M059J (cell line): ENCODE measurements at regions not wholly inside any gene's neighbourhood (a gene's known extent, or its start where the extent isn't known, plus 50 kb on each side); places are given as distances from the start of the nearest gene placed in this dataset.

ENCODE experiments used
- DNase-seq: peaks from one replicate; pipeline ENCODE4 v3.0.0-alpha.2; 2012; ENCODE audit warnings: low read depth

DNA sequence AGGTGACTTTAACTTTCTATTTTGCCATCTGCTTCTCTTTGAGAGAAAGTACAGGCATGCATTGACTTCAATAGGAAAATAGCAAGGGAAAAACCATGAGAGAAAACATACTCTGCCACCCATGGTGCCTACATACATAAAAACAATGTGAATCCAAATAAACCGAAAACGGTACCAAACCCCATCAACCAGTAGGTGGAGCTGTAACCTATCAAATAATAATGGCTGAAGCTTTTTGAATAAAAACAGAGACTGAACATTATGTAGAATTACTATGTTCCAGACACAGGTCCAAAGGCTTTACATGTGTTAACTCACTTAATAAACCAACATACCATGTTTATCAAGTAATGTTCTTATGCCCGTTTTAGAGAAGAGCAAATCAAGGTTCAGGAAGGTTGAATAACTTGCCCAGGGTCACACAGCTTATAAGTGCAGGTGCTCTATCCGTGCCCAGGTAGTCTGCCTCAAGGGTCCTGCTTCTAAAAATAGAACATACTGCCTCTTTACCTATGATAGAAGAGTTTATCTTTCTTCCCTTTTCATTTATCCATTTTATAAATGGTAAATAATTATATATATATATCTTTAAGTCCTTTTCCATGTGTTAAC, 293.9 kb upstream of the SYT4 start:
- peak; percentile 59 for DNase-seq

DNA sequence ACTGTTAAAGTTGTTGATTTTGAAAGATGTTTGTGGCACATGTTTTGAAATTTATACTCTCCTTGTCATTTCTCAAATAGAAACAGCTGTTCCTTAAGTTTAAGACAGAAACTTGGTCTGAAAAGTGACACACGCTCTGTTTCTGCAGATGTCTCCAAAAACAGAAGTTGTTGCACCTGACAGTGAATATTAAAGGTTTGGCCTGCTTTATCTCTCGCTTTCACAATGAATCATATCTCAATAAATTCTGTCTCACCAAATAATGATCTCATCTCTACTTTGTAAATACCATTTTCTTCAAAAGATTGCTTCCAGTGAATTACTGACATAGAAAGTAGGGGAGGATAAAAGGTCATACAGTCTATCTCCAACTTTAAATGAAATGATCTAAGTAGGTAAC, 294.9 kb upstream of the SYT4 start:
- no peak for DNase-seq

DNA sequence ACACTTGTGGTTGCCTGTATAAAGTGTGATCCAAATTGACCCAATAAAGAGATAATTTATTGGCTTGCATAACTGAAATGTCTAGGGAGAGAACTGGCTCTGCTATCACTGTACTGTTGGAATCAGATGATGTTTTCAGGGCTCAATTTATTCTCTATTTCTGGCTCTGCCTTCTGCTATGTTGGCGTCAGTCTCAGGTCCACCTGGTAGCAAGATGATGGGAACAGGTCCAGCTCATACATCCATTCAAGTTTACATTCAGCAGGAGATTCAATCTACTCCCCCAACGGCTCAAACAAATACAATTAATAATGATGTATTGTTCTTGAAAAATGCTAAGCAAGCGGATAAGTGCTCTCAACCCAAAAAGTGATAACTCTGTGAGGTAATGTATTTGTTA, 297.7 kb upstream of the SYT4 start:
- DNase-seq: no peak

DNA sequence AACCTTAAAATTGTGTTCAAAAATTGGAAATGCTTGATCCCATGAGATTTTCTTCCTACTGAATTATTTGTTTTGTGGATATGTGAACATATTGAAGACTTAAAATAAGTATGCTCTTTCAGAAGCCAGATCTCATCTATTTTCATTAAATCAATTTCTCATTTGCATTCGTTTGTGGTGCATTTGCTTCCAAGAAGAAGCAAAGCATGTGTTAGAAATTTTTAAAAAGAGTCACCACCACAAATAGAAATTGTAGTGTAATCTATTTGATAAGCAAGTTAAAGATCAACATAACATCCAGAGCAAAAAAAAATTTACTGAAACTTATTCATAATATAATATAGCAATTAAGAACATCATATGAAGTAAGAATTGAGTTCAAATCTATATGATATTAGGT, 300.9 kb upstream of the SYT4 start:
- DNase-seq: no peak

DNA sequence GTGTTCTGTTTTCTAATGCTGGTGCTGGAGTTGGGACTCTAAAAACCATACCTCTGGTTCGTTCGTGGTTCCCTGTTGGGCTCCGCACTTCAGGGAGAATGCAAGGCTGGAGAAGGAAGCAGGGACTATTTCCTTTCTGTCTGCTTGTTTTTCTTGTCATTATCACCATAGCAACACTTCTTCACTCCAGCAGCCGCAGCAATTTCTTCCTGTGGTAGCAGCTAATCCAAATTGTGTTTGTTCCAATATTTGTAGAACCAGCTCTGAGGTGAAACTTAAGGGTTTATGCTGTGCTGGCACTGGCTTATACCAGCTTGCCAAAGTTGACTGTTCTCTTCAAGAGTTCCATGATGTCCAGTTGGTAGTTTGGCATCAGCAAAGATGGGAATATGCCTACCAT, 301.4 kb upstream of the SYT4 start:
- peak; percentile 24 for DNase-seq

DNA sequence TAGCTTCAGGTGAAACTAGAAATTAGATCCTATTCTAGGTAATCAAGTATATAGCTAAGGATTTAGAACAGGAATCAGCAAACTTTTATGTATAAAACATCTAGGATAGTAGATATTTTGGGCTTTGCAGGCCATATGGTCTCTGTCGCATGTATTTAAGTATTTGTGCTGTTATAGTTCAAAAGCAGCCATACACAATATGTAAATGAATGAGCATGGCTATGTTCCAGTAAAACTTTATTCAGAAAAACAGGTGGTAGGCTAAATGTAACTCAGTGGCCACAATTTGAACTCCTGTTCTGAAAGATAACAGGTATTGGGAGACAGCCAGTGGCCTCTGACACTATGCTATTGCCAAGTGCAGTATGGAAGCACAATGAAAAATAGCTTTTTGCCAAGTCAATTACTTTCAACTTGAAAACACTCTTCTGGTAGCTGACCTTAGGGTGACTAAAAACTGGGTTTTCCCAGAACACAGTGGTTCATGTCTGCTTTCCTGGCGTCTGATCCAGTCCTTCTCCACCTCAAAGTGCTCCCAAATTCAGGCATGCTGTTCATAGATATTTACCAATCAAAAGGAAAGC, 304.7 kb upstream of the SYT4 start:
- no peak for DNase-seq

DNA sequence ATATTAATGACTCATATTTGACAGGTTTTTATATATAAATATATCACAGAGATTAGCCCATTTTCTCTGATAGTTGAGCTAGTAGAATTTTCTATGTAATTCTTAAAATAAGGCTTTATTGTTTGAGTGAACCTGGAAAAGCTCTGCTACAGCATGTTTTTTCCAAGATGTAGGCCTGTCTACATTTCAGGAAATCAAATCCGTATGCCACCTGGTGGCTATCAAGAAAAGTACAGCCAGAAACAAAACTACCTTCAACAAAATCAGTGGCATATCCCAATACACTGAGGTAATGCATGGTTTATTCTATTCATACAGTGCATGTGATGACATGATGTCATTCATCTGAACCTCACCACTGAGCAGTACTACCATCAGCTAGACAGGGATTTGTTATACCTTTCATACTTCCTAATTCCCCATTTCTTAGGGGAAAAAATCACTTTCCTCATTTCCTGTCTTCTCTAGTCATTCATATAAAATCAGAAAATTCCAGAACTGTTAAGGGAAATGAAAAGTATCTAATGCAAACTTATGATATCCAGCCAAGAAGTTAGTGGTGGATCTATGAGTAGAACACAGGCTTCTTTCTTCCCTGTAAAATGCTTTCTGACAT, 310.4 kb upstream of the SYT4 start:
- peak; percentile 45 for DNase-seq

DNA sequence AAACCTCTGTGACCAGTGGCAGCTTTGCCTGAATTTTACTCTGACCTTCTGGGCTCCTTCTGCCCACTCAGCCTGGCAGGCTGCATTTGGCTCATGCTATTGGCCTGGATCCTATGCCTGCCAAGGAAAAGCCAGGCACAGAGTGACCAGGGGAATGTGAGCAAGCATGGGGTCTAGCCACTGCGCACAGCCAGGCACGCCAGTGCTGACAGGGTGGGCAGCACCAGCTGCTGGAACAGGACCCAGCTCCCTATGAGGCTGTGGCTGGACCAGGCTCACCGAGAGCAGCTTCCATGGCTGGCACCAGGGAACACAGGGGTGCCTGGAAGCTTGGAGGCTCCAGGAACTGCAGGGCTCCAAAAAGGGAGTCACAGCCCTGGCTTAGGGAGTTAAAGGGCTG, 311.5 kb upstream of the SYT4 start:
- no peak for DNase-seq

DNA sequence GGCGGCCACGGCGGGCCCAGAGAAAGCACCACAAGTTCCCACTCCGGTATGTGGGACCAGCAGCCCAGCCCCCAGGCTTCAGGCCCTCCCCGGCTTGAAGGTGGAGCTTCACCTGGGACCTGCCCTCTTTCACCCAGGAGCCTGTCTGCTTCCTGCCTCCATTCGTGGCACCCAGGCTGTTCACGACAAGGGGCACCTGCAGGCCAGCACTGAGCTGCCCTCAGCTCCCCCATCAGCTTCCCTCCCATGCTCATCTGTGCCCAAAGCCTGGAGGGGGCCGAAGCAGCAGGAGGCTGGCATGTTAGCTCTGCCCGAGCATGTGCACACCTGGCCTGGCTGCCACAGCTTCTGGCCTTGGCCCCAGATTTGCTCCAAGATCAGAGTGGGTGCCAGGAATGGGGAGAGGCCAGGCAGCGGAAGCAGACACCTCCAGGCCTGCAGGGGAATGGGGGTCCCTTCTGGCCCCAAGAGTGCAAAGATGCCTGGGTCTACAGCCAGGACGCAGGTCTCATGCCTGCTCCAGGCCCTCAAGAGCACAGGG, 312.4 kb upstream of the SYT4 start:
- DNase-seq: no peak

DNA sequence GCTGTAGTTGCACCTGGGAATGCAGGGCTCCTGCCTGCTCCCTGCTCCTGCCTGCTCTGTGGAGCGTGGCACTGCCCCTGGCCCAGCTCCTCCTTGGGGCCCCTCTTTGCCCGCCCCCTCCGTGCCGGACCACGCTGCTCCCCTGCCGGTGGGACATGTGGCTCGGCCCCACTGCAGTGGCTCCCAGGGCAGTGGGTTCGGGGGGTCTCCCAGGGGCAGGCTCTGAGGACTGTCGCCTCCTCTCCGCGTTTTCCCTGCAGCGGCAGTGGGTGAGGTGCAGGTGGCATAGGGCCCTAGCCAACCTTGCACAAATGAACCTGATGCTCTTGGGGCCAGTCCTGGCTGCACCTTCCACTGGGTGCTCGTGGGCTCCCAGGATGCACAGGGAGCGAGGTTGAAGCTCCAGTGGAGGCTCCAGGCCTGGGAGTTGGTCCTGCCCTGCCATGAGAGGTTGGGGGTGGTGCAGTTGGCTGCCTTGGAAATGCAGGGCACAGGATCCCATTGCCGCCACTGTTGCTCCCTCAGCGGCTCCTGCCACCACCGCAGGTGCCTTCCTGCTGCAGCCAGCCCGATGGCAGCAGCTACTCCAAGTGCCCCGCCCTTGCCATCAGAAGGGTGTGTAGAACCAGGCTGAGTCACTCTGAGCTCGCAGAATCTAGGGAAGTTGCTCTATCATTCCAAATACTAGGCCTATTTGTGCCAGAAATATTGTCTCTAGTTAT, 313.1 kb upstream of the SYT4 start:
- DNase-seq: peak; percentile 12

DNA sequence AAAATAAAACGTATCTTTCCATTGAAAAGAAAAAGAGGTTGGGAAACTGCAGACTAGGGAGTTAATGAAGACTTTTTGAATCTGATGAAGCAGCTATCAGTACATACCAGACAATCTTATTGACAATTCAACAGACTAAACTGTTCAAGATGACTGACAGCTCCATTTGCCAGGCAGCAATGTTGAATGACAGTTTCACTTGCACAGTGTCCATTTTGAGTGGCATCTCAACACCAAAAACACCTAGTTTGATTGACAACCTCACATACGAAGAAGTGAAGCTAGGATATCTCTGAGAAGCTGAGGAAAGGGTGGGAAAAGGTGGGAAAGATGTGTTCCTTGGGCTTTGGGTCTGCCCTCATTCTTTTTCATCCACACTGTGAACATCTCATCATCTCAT, 315.0 kb upstream of the SYT4 start:
- DNase-seq: no peak

DNA sequence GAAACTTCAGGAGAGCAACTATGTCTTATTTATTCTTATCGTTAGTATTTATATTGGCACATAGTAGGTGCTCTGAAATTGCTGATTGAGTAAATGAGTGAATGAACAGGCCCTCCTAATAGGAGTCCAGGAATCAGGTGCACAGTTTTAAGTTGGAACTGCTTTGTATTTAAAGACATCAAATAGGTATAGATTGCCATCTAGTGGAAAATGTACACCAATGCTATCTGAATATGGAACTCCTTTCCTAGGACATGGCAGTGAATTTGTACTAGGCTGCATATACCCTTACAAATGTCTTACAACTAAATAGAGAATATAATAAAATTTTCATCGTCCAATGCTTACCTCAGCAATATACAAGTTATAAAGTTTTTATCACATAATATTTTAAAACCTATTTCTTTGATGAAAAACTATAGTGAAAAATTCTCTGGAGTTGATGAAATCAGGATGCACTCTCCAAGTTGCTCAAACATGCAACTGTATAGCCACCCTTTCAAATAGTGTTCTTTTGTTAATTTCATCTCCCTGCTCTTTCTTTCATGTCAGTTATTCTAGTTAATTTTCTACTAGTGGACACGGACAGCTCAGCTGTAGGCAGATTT, 318.9 kb upstream of the SYT4 start:
- peak; percentile 37 for DNase-seq

DNA sequence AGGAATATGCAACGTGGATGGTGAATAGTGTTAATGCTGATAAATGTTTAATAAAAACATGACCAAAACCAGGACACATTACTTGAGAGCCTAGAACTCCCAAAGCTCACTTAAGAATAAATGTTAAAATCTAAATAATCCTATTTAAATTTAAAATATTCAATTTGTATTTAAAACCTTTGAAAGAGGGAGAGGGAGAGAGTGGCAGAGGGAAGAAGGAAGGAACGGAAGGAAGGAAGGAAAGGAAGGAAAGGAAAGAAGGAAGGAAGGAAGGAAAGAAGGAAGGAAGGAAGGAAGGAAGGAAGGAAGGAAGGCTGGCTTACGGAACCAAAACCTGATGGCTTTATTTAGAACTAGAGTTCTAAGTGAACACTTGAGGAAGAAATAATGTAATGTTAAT, 324.1 kb upstream of the SYT4 start:
- DNase-seq: no peak

DNA sequence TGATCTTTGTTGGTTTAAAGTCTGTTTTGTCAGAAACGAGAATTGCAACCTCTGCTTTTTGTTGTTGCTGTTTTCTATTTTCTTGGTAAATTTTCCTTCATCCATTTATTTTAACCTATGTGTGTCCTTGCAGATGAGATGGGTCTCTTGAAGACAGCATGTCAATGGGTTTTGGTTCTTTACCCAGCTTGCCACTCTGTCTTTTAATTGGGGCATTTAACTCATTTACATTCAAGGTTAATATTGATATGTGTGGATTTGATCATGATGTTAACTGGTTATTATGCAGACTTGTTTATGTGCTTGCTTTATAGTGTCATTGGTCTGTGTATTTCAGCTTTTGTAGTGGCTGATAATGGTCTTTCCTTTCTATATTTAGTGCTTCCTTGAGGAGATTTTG, 327.9 kb upstream of the SYT4 start:
- no peak for DNase-seq

DNA sequence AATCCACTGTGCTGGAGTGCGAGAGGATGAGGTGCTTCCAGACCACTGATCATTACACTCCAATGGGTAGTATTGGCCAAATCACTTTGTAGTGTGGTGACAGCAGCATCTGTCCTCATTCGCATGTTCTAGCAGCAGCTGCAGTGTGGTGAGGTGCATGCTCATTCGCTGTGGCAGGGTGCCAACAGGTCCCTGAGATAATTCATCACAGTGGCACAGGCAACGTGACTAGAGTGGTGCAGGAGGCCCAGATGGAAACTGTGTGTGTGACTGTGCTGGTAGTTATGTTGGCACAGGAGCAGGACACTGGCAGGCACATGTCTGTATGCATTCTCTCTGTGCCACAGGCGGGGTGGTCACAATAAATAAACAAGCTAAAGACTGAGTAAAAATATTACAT, 329.5 kb upstream of the SYT4 start:
- no peak for DNase-seq

DNA sequence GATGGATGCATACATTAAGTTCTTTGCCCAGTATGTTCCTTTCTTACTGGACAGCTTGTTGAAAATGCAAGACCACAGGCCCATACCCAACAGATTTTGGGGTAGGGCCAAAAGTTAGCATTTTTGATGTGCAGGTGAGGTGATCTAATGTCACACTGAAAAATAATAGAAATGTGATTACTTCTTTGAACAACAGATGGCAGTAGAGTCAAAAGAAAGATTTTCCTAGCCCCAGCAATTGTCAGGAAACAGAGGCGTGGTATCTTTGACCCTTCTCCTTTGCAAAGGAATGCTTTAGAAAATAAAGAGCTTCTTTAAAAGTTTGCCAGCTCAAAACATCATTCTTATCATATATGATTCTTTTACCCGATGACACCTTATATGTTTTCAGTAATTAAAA, 343.6 kb upstream of the SYT4 start:
- DNase-seq: peak; percentile 43

DNA sequence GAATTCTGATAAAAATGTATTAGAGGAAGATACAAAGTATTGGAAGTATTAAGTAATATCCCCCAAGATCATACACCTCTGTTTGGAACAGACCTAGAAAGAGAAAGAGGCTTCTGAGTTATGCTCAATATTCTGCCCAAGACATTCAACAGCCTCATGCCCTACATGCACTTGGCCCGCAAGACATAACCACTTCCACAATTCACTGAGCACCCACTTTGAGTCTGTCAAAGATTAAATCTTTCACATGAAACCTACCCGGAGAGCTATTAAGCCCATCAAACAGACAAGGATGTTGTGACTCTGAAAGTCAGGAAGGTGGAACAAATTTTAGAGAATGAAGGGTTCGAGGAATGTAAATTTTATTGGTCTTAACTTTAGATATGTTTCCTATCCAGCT, 344.7 kb upstream of the SYT4 start:
- DNase-seq: no peak

DNA sequence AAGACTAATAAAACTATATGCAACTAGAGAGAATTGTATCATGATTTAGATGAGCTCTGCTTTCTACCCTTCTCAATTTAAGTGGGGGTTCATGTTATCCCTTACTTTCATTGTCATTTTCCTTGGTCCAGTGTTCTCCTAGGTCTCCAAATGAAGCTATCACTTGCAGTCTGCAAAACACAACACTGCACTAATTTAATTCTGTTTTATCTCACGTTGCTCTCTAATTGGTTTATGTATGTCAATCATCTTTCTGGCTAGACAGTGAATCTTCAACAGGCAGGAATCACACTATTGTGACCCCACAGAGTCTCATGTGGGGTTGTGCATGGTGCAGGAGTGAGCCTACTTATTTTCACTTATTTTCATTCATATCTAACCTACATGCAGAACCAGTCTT, 348.3 kb upstream of the SYT4 start:
- no peak for DNase-seq

DNA sequence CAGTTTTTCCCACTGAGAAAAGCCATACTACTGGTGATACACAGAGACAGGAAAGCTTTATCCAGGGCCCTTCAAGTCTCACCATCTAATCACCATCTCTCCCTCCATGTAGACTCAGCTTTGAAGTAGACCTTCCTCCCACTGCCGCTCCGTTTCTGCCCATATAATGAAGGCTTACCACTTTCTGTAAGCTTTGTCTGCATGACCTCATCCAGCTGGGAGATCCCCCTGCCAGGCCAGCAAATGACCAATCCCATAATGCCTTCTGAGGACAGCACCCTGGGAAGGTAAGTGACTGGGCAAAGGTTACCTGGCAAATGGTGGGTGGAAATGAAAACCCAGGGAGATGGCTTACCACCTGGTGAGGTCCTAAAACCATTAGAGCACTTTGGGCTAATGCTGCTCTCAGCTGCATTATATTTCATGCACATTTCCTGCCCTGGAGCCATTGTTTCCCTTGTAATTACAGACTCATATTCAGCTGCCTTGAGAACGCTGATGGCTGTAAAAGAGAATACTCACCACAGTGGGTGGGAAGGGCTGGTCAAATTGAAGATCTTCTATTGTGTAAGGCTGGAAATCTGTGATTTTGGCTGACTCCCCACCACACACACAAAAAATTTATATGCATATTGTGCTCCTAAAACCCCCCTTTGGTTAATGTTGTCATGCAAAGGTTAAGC, 350.7 kb upstream of the SYT4 start:
- DNase-seq: peak; percentile 34

DNA sequence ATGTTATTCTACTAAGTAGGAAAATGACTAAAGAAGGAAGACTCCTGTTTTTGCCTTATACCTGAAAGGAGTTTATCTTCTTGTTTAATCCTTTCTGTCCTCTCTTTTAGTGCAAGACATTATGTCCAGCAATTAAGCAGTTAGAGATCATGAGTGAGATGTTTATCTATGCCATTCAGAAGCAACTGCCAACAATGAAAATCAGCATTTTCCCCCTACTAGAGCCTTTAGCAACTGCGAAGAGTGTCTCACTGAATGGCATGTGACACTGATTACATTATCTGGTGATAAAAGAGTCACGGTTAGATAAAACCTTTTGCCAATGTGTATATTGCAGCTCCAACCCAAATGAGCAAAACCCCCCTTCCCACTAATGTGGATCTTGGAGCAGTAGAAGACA, 357.7 kb upstream of the SYT4 start:
- DNase-seq: no peak

DNA sequence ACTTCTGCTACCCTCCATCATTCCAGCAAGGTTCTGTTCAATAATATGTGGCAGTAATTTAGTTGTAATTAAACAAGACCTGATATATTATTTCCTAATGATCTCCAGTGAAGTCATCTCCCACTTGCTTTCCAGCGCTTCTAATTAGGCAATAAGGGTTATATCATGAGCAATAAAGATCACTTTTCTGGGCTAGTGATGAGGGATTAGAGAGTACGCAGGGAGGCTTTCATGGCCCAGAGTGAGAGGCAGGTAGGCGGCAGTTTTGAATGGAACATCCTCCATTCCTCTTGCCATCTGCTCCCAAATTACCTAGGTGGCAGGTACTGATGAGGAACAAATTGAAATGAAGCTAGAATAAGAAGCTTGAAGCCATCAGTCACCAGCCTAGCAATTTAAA, 358.1 kb upstream of the SYT4 start:
- DNase-seq: no peak
